Gastroesophageal sphincter (tissue), 4 donors: ENCODE measurements at regions not wholly inside any gene's neighbourhood (a gene's known extent, or its start where the extent isn't known, plus 50 kb on each side); places are given as distances from the start of the nearest gene placed in this dataset.
"Not testable (repeated sequence)": the region's sequence is repeated elsewhere in the genome, so short reads cannot be mapped to it uniquely, and the experiment has no call there.

Experiments used
- ATAC-seq: fragments of 150-250 bp; one replicate; pipeline ENCODE4 v1.9.1; 2016; ENCODE audit warnings: mild to moderate bottlenecking, moderate library complexity
- H3K27ac ChIP-seq, 4 donors: fragments of 200-600 bp; sonication (generic) in 3 of 4; 1 replicate in 3 of 4; 2 replicates in 1 of 4; pipeline ENCODE4 v1.5.1; 2016 to 2019
- H3K27me3 ChIP-seq: fragments of 200-600 bp; sonication (generic); one replicate; pipeline ENCODE4 v1.5.1; 2019
- H3K36me3 ChIP-seq, 2 donors: fragments of 200-600 bp; sonication (generic); one replicate each; pipeline ENCODE4 v1.5.1; 2019; ENCODE audit warnings: control low read depth in 1 of 2
- H3K4me1 ChIP-seq, 3 donors: fragments of 200-600 bp; sonication (generic); 1 replicate in 2 of 3; 2 replicates in 1 of 3; pipeline ENCODE4 v1.5.1; 2016 to 2019; ENCODE audit warnings: control low read depth in 2 of 3
- H3K4me3 ChIP-seq, 2 donors: fragments of 200-600 bp; sonication (generic); one replicate each; pipeline ENCODE4 v1.5.1; 2019; ENCODE audit warnings: mild to moderate bottlenecking in 1 of 2, moderate library complexity in 1 of 2
- H3K9me3 ChIP-seq, 3 donors: fragments of 200-600 bp; sonication (generic); one replicate each; pipeline ENCODE4 v1.5.1; 2017 to 2019; ENCODE audit warnings: control low read depth in 2 of 3
- CTCF ChIP-seq, 4 experiments: fragments of 200-600 bp in 2 of 4; fragments of 450-650 bp in 2 of 4; sonication (generic) in 1 of 4; IDR thresholded peaks; one replicate each; pipeline ENCODE4 v1.5.1; 2017 to 2019; ENCODE audit warnings: antibody characterized with exemption in 4 of 4, mild to moderate bottlenecking in 2 of 4, moderate library complexity in 2 of 4
- EP300 ChIP-seq: sonication (generic); formaldehyde crosslinking; IDR thresholded peaks from one replicate; pipeline ENCODE4 v1.6.1; 2017; ENCODE audit warnings: antibody characterized with exemption, mild to moderate bottlenecking
- POLR2A ChIP-seq, 2 donors: fragments of 450-650 bp; IDR thresholded peaks; one replicate each; pipeline ENCODE4 v1.6.1; 2017; ENCODE audit warnings: antibody characterized with exemption in 2 of 2, mild to moderate bottlenecking in 2 of 2, moderate library complexity in 1 of 2
- POLR2AphosphoS5 ChIP-seq: sonication (generic); formaldehyde crosslinking; IDR thresholded peaks from one replicate; pipeline ENCODE4 v1.6.1; 2017; ENCODE audit warnings: antibody characterized with exemption
- WGBS, 2 donors: methylation state at CpG; one replicate each; pipeline ENCODE4 v1.1.5; 2018; ENCODE audit warnings: low coverage in 1 of 2; 5-methylcytosine and 5-hydroxymethylcytosine counted together

- no peaks in the 10 kb centered on the region for H3K36me3 ChIP-seq
- H3K9me3 ChIP-seq: no peaks in the 10 kb centered on the region
- no peak for TF ChIP-seq EP300
- no peak for TF ChIP-seq POLR2AphosphoS5
- no peak for TF ChIP-seq CTCF (IDR thresholded peaks at IDR 0.05)
- TF ChIP-seq POLR2A (IDR thresholded peaks at IDR 0.05): no peak
- peaks cover 3% of the 10 kb centered on the region for H3K27me3 ChIP-seq
- no peak overlapping the region for H3K27ac ChIP-seq
- H3K4me1 ChIP-seq: peaks cover 0 to 10% (median 0%) of the 10 kb centered on the region in 3 donors
- 66 to 86% methylated on average over 2 of the region's 2 CpGs for WGBS, 2 donors
- no peak for ATAC-seq
- H3K4me3 ChIP-seq: no peak overlapping the region
These were observed 700.9 kb upstream of the SLC35B3 start for GRCh38 chr6:9136141-9136822.

GRCh38 chr6:9131616-9132015 lies 696.3 kb upstream of the SLC35B3 start:
- ATAC-seq: no peak
- Histone ChIP-seq H3K27me3 (peaks cover 3% of the 10 kb centered on the region), H3K36me3 (no peaks in the 10 kb centered on the region), H3K27ac (no peak overlapping the region), H3K4me3 (no peak overlapping the region), H3K9me3 (no peaks in the 10 kb centered on the region), H3K4me1 (no peaks in the 10 kb centered on the region)
- 7 to 65% methylated on average over 4 to 6 of the region's 8 CpGs for WGBS, 2 donors
- TF ChIP-seq POLR2AphosphoS5 (no peak), POLR2A (IDR thresholded peaks at IDR 0.05) (no peak), EP300 (no peak), CTCF (IDR thresholded peaks at IDR 0.05) (no peak)

GRCh38 chr6:9131201-9131600 lies 695.9 kb upstream of the SLC35B3 start:
- TF ChIP-seq EP300: no peak
- no peak for TF ChIP-seq POLR2A (IDR thresholded peaks at IDR 0.05)
- no peak for TF ChIP-seq CTCF (IDR thresholded peaks at IDR 0.05)
- no peak for TF ChIP-seq POLR2AphosphoS5
- Histone ChIP-seq H3K4me3 (no peak overlapping the region), H3K36me3 (no peaks in the 10 kb centered on the region), H3K9me3 (no peaks in the 10 kb centered on the region), H3K27me3 (peaks cover 3% of the 10 kb centered on the region), H3K4me1 (no peaks in the 10 kb centered on the region), H3K27ac (no peak overlapping the region)
- ATAC-seq: no peak
- WGBS, 2 donors: 31 to 75% methylated on average over 3 of the region's 3 CpGs

- TF ChIP-seq POLR2AphosphoS5 (no peak), CTCF (IDR thresholded peaks at IDR 0.05) (no peak), POLR2A (IDR thresholded peaks at IDR 0.05) (no peak), EP300 (no peak)
- H3K9me3 ChIP-seq: no peaks in the 10 kb centered on the region
- no peaks in the 10 kb centered on the region for H3K27me3 ChIP-seq
- H3K4me3 ChIP-seq: no peak overlapping the region
- no peaks in the 10 kb centered on the region for H3K36me3 ChIP-seq
- no peaks in the 10 kb centered on the region for H3K4me1 ChIP-seq
- H3K27ac ChIP-seq: no peak overlapping the region
- WGBS, 2 donors: 82 to 100% methylated on average over 2 of the region's 2 CpGs
- ATAC-seq: no peak
These were observed 693.6 kb upstream of the SLC35B3 start for GRCh38 chr6:9128970-9129369.

GRCh38 chr6:9126878-9127560 lies 691.7 kb upstream of the SLC35B3 start:
- 32% methylated on average over 9 to 10 of the region's 10 CpGs for WGBS, 2 donors
- ATAC-seq: no peak

GRCh38 chr6:9126034-9126433 lies 690.7 kb upstream of the SLC35B3 start:
- not testable (repeated sequence) for H3K9me3 ChIP-seq, H3K4me1 ChIP-seq, H3K36me3 ChIP-seq, H3K27me3 ChIP-seq, ATAC-seq, H3K27ac ChIP-seq, H3K4me3 ChIP-seq
- 93 to 95% methylated on average over 10 of the region's 10 CpGs for WGBS, 2 donors

More at GRCh38 chr6:9126878-9127560, 691.7 kb upstream of the SLC35B3 start:
- H3K9me3 ChIP-seq: no peaks in the 10 kb centered on the region
- no peak overlapping the region for H3K27ac ChIP-seq
- no peaks in the 10 kb centered on the region for H3K36me3 ChIP-seq
- TF ChIP-seq POLR2A (IDR thresholded peaks at IDR 0.05) (no peak), EP300 (no peak), POLR2AphosphoS5 (no peak), CTCF (IDR thresholded peaks at IDR 0.05) (no peak)
- H3K4me1 ChIP-seq: no peaks in the 10 kb centered on the region
- no peaks in the 10 kb centered on the region for H3K27me3 ChIP-seq
- H3K4me3 ChIP-seq: no peak overlapping the region
